Adrenal gland (tissue), 5 donors: ENCODE measurements at regions not wholly inside any gene's neighbourhood (a gene's known extent, or its start where the extent isn't known, plus 50 kb on each side); places are given as distances from the start of the nearest gene placed in this dataset.

Source experiments
- POLR2A ChIP-seq, 2 donors: fragments of 450-650 bp; IDR thresholded peaks; one replicate each; pipeline ENCODE4 v1.6.1; 2017; ENCODE audit warnings: antibody characterized with exemption in 2 of 2, mild to moderate bottlenecking in 2 of 2, moderate library complexity in 1 of 2
- TF ChIP-seq, protein P1 (sequence below), 6 experiments: fragments of 450-650 bp in 4 of 6; fragments of 200-600 bp in 2 of 6; sonication (generic) in 1 of 6; IDR thresholded peaks; 1 replicate in 5 of 6; 2 replicates in 1 of 6; pipeline versions ENCODE4 v1.5.1 to v1.8.0; 2016 to 2021; ENCODE audit warnings: antibody characterized with exemption in 6 of 6, mild to moderate bottlenecking in 2 of 6, moderate library complexity in 1 of 6
- donor health status: DM: no; HTN: no; CAD: no.

DNA sequence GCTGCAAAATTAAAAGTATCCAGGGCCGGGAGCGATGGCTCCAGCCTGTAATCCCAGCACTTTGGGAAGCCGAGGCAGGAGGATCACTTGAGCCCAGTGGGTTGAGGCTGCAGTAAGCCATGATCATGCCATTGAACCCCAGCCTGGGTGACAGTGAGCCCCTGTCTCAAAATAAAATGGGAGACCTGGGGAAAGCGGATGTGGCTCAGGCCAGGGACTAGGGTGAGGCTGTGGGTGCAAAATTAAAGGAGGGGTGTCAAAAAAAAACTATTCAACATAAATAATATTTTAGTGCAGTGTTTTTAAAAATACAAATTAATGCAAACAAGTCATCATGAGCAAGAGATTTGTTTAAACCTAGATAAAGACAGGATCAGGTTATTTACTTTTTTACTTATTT lies 100.1 kb upstream of the SLC45A1 start:
- TF ChIP-seq, protein P1, sequence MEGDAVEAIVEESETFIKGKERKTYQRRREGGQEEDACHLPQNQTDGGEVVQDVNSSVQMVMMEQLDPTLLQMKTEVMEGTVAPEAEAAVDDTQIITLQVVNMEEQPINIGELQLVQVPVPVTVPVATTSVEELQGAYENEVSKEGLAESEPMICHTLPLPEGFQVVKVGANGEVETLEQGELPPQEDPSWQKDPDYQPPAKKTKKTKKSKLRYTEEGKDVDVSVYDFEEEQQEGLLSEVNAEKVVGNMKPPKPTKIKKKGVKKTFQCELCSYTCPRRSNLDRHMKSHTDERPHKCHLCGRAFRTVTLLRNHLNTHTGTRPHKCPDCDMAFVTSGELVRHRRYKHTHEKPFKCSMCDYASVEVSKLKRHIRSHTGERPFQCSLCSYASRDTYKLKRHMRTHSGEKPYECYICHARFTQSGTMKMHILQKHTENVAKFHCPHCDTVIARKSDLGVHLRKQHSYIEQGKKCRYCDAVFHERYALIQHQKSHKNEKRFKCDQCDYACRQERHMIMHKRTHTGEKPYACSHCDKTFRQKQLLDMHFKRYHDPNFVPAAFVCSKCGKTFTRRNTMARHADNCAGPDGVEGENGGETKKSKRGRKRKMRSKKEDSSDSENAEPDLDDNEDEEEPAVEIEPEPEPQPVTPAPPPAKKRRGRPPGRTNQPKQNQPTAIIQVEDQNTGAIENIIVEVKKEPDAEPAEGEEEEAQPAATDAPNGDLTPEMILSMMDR (IDR thresholded peaks at IDR 0.05): no peak
- no peak for TF ChIP-seq POLR2A (IDR thresholded peaks at IDR 0.05)
